ENCODE measurements at regions not wholly inside any gene's neighbourhood (a gene's known extent, or its start where the extent isn't known, plus 50 kb on each side); places are given as distances from the start of the nearest gene placed in this dataset.

GRCh38 chr16:85293458-85293857 lies 181.2 kb upstream of the CIBAR2 start:
- H3K27ac ChIP-seq (ENCODE audit: low read depth in 1 of 2, low read length in 1 of 2), result peak overlapping the region in 1 of 2 donors; percentile 32
- DNase-seq, result peak; percentile 65 to 74 (median 66)

GRCh38 chr16:85293904-85294642 lies 181.8 kb upstream of the CIBAR2 start:
- TF ChIP-seq CTCF (IDR thresholded peaks at IDR 0.05; ENCODE audit: control extremely low read depth, extremely low read depth), result no peak
- H3K9me3 ChIP-seq (ENCODE audit: control insufficient read depth in 4 of 4, insufficient read depth in 3 of 4, low read length in 3 of 4), result no peaks in the 10 kb centered on the region
- no peaks in the 10 kb centered on the region for H3K36me3 ChIP-seq (ENCODE audit: control insufficient read depth in 4 of 4, insufficient read depth in 4 of 4, low read length in 4 of 4)
- no peak overlapping the region for H3K4me3 ChIP-seq
- 77 to 78% methylated on average over 15 of the region's 15 CpGs for WGBS, 2 donors
- H3K9ac ChIP-seq (ENCODE audit: insufficient read depth in 1 of 2, low read length in 2 of 2), result no peak overlapping the region
- peaks cover 0 to 54% (median 31%) of the 10 kb centered on the region in 5 donors for H3K4me1 ChIP-seq (ENCODE audit: control insufficient read depth in 5 of 5, insufficient read depth in 5 of 5, low read length in 5 of 5)
- ATAC-seq (ENCODE audit: insufficient read depth, low FRiP score) (no peak), DNase-seq (peak; percentile 47 to 77 (median 76))
- H3K27me3 ChIP-seq (ENCODE audit: control insufficient read depth in 3 of 3, insufficient read depth in 3 of 3, low read length in 2 of 3), result no peaks in the 10 kb centered on the region
- H3K27ac ChIP-seq (ENCODE audit: low read depth in 1 of 2, low read length in 1 of 2), result no peak overlapping the region

More at GRCh38 chr16:85293458-85293857, 181.2 kb upstream of the CIBAR2 start:
- Histone ChIP-seq H3K36me3 (ENCODE audit: control insufficient read depth in 4 of 4, insufficient read depth in 4 of 4, low read length in 4 of 4) (no peaks in the 10 kb centered on the region), H3K9ac (ENCODE audit: insufficient read depth in 1 of 2, low read length in 2 of 2) (no peak overlapping the region), H3K4me3 (no peak overlapping the region), H3K4me1 (ENCODE audit: control insufficient read depth in 5 of 5, insufficient read depth in 5 of 5, low read length in 5 of 5) (peaks cover 0 to 59% (median 31%) of the 10 kb centered on the region in 5 donors), H3K27me3 (ENCODE audit: control insufficient read depth in 3 of 3, insufficient read depth in 3 of 3, low read length in 2 of 3) (no peaks in the 10 kb centered on the region), H3K9me3 (ENCODE audit: control insufficient read depth in 4 of 4, insufficient read depth in 3 of 4, low read length in 3 of 4) (no peaks in the 10 kb centered on the region)
- TF ChIP-seq CTCF (IDR thresholded peaks at IDR 0.05; ENCODE audit: control extremely low read depth, extremely low read depth), result no peak
- ATAC-seq (ENCODE audit: insufficient read depth, low FRiP score), result no peak
- WGBS, 2 donors, result 89 to 91% methylated on average over 13 of the region's 13 CpGs

- DNase-seq (no peak), ATAC-seq (ENCODE audit: insufficient read depth, low FRiP score) (no peak)
- peaks cover 0 to 45% (median 31%) of the 10 kb centered on the region in 5 donors for H3K4me1 ChIP-seq (ENCODE audit: control insufficient read depth in 5 of 5, insufficient read depth in 5 of 5, low read length in 5 of 5)
- no peak overlapping the region for H3K9ac ChIP-seq (ENCODE audit: insufficient read depth in 1 of 2, low read length in 2 of 2)
- TF ChIP-seq CTCF (IDR thresholded peaks at IDR 0.05; ENCODE audit: control extremely low read depth, extremely low read depth), result no peak
- WGBS, 2 donors, result 95 to 96% methylated on average over 25 of the region's 25 CpGs
- H3K27ac ChIP-seq (ENCODE audit: low read depth in 1 of 2, low read length in 1 of 2), result no peak overlapping the region
- H3K4me3 ChIP-seq, result no peak overlapping the region
- no peaks in the 10 kb centered on the region for H3K36me3 ChIP-seq (ENCODE audit: control insufficient read depth in 4 of 4, insufficient read depth in 4 of 4, low read length in 4 of 4)
- no peaks in the 10 kb centered on the region for H3K9me3 ChIP-seq (ENCODE audit: control insufficient read depth in 4 of 4, insufficient read depth in 3 of 4, low read length in 3 of 4)
- H3K27me3 ChIP-seq (ENCODE audit: control insufficient read depth in 3 of 3, insufficient read depth in 3 of 3, low read length in 2 of 3), result no peaks in the 10 kb centered on the region
Measured at GRCh38 chr16:85294810-85295508, 182.7 kb upstream of the CIBAR2 start.
